DND-41 (cell line): ENCODE measurements at regions not wholly inside any gene's neighbourhood (a gene's known extent, or its start where the extent isn't known, plus 50 kb on each side); places are given as distances from the start of the nearest gene placed in this dataset.

Experiments used
- ATAC-seq: fragments of 200-7000 bp; cut with Tn5 transposase; 3 replicates; pipeline ENCODE4 v1.9.1; 2021; ENCODE audit warnings: low read depth; ENCODE audit not compliant: insufficient read depth
- DNase-seq: peaks from one replicate; pipeline ENCODE4 v3.0.0-alpha.2; 2020
- H2AFZ ChIP-seq: 2 replicates; pipeline ENCODE4 v1.6.0; 2012; ENCODE audit warnings: low read depth, low read length
- H3K27ac ChIP-seq: 2 replicates; pipeline ENCODE4 v1.5.1; 2012; ENCODE audit warnings: low read length, inconsistent platforms
- H3K27me3 ChIP-seq: fragments of 200-600 bp; sonication (generic); 2 replicates; pipeline ENCODE4 v1.6.0; 2012; ENCODE audit warnings: low read length, mild to moderate bottlenecking, inconsistent platforms; ENCODE audit not compliant: insufficient read depth, poor library complexity
- H3K36me3 ChIP-seq: 2 replicates; pipeline ENCODE4 v1.5.1; 2012; ENCODE audit warnings: low read length, inconsistent platforms; ENCODE audit not compliant: insufficient read depth
- H3K4me1 ChIP-seq: 2 replicates; pipeline ENCODE4 v1.5.1; 2012; ENCODE audit warnings: mild to moderate bottlenecking, low read length; ENCODE audit not compliant: insufficient read depth
- H3K4me2 ChIP-seq: 2 replicates; pipeline ENCODE4 v1.6.0; 2012; ENCODE audit warnings: mild to moderate bottlenecking, moderate library complexity, low read length, inconsistent platforms; ENCODE audit not compliant: insufficient read depth
- H3K4me3 ChIP-seq, 2 experiments: fragments of 200-600 bp in 1 of 2; shearing (Covaris generic) in 1 of 2; 2 replicates each; pipeline ENCODE4 v1.5.1; 2012 to 2016; ENCODE audit warnings: inconsistent platforms in 2 of 2, low read length in 2 of 2, mild to moderate bottlenecking in 2 of 2, low read depth in 1 of 2, moderate library complexity in 1 of 2
- H3K79me2 ChIP-seq: 2 replicates; pipeline ENCODE4 v1.6.0; 2012; ENCODE audit warnings: low read length, inconsistent platforms; ENCODE audit not compliant: insufficient read depth
- H3K9ac ChIP-seq: 2 replicates; pipeline ENCODE4 v1.6.0; 2012; ENCODE audit warnings: low read depth, mild to moderate bottlenecking, inconsistent platforms, low read length, moderate library complexity
- H3K9me3 ChIP-seq: 2 replicates; pipeline ENCODE4 v1.5.1; 2012; ENCODE audit warnings: low read length, moderate library complexity, mild to moderate bottlenecking, inconsistent platforms; ENCODE audit not compliant: insufficient read depth, severe bottlenecking
- H4K20me1 ChIP-seq: 2 replicates; pipeline ENCODE4 v1.6.0; 2012; ENCODE audit warnings: low read length; ENCODE audit not compliant: insufficient read depth
- CTCF ChIP-seq: IDR thresholded peaks from 2 replicates; pipeline ENCODE4 v1.5.1; 2012; ENCODE audit warnings: borderline replicate concordance, low read length, moderate library complexity, mild to moderate bottlenecking; ENCODE audit not compliant: poor library complexity, severe bottlenecking; ENCODE audit errors: extremely low read depth
- EZH2 ChIP-seq: IDR thresholded peaks from 3 replicates; pipeline ENCODE4 v1.6.1; 2012; ENCODE audit warnings: borderline replicate concordance, low read depth, mild to moderate bottlenecking, moderate library complexity, low read length, inconsistent platforms; ENCODE audit not compliant: severe bottlenecking

- no peaks in the 10 kb centered on the region for H4K20me1 ChIP-seq
- no peak overlapping the region for H3K4me3 ChIP-seq
- H3K4me1 ChIP-seq = peaks cover 65% of the 10 kb centered on the region
- peak overlapping the region; percentile 59 for H3K27ac ChIP-seq
- no peak for DNase-seq
- H3K9me3 ChIP-seq = no peaks in the 10 kb centered on the region
- no peaks in the 10 kb centered on the region for H3K79me2 ChIP-seq
- H3K27me3 ChIP-seq = no peaks in the 10 kb centered on the region
- ATAC-seq = peak; percentile 74
- H3K36me3 ChIP-seq = no peaks in the 10 kb centered on the region
- no peak for TF ChIP-seq EZH2
- no peak for TF ChIP-seq CTCF
- no peak overlapping the region for H2AFZ ChIP-seq
- H3K9ac ChIP-seq = no peak overlapping the region
- no peak overlapping the region for H3K4me2 ChIP-seq
Measured at GRCh38 chr2:195472501-195473234, 184.4 kb upstream of the SLC39A10 start.

GRCh38 chr2:195471807-195472206, 185.2 kb upstream of the SLC39A10 start:
- ATAC-seq (no peak), DNase-seq (no peak)

DNA sequence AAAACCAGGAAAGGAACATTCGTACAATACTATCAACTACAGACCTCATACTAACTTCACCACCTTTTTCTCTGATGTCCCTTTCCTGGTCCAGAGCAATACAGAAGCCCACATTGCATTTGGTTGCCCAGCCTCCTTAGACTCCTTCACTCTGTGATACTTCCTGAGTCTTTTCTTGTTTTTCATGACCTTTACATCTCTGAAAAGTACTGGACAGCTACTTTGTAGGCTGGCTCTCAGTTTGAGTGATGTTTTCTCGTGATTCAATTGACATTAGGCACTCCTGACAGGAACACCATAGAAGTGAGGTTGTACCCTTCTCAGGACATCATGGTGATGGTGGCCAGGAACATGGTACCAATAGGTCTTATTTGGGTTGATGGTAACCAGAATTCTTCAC, 185.9 kb upstream of the SLC39A10 start:
- Histone ChIP-seq H3K4me2 (no peak overlapping the region), H3K9me3 (peaks cover 5% of the 10 kb centered on the region), H3K9ac (no peak overlapping the region), H3K4me1 (peaks cover 59% of the 10 kb centered on the region), H3K79me2 (no peaks in the 10 kb centered on the region), H4K20me1 (no peaks in the 10 kb centered on the region), H3K27ac (peak overlapping the region; percentile 58), H3K36me3 (no peaks in the 10 kb centered on the region), H3K4me3 (no peak overlapping the region), H3K27me3 (no peaks in the 10 kb centered on the region), H2AFZ (peak overlapping the region; percentile 42)
- DNase-seq (no peak), ATAC-seq (peak; percentile 27; the same call in 1 of the 3 replicates)
- no peak for TF ChIP-seq EZH2
- no peak for TF ChIP-seq CTCF

More at GRCh38 chr2:195471807-195472206, 185.2 kb upstream of the SLC39A10 start:
- H3K36me3 ChIP-seq = no peaks in the 10 kb centered on the region
- no peaks in the 10 kb centered on the region for H3K9me3 ChIP-seq
- no peak overlapping the region for H2AFZ ChIP-seq
- H3K4me1 ChIP-seq = peaks cover 59% of the 10 kb centered on the region
- H3K4me2 ChIP-seq = no peak overlapping the region
- H4K20me1 ChIP-seq = no peaks in the 10 kb centered on the region
- no peak for TF ChIP-seq CTCF
- no peak overlapping the region for H3K4me3 ChIP-seq
- no peak overlapping the region for H3K9ac ChIP-seq
- H3K27ac ChIP-seq = peak overlapping the region; percentile 59
- H3K79me2 ChIP-seq = no peaks in the 10 kb centered on the region
- no peaks in the 10 kb centered on the region for H3K27me3 ChIP-seq
